ENCODE measurements at regions not wholly inside any gene's neighbourhood (a gene's known extent, or its start where the extent isn't known, plus 50 kb on each side); places are given as distances from the start of the nearest gene placed in this dataset.

- whole genome bisulfite sequencing, 3 donors: 44 to 60% (median 47%) methylated on average over 10 to 18 of the region's 18 CpGs
- no peaks in the 10 kb centered on the region for H3K4me1 ChIP-seq (ENCODE audit: insufficient read depth)
- H3K36me3 ChIP-seq: no peaks in the 10 kb centered on the region
- H3K9me3 ChIP-seq: no peaks in the 10 kb centered on the region
- H3K4me3 ChIP-seq: no peak overlapping the region
- H3K27me3 ChIP-seq: no peaks in the 10 kb centered on the region
- intact Hi-C loops (cut with DNase I): no loop called here
- no peak for DNase-seq
- no peak overlapping the region for H3K27ac ChIP-seq
- TF ChIP-seq CTCF (IDR thresholded peaks at IDR 0.05) (no peak), POLR2A (IDR thresholded peaks at IDR 0.05) (no peak), EP300 (IDR thresholded peaks at IDR 0.05) (no peak)
Observed at GRCh38 chr22:49677495-49677889, 150.2 kb downstream of the BRD1 start.

GRCh38 chr22:49676783-49677494, 150.7 kb downstream of the BRD1 start:
- no peak overlapping the region for H3K4me3 ChIP-seq
- WGBS, 3 donors: 68 to 82% (median 74%) methylated on average over 9 of the region's 9 CpGs
- TF ChIP-seq POLR2A (IDR thresholded peaks at IDR 0.05) (no peak), EP300 (IDR thresholded peaks at IDR 0.05) (no peak), CTCF (IDR thresholded peaks at IDR 0.05) (no peak)
- no peaks in the 10 kb centered on the region for H3K36me3 ChIP-seq
- no peak overlapping the region for H3K27ac ChIP-seq
- no peaks in the 10 kb centered on the region for H3K9me3 ChIP-seq
- H3K4me1 ChIP-seq (ENCODE audit: insufficient read depth): no peaks in the 10 kb centered on the region
- H3K27me3 ChIP-seq: no peaks in the 10 kb centered on the region
- DNase-seq: no peak
- intact Hi-C loops (cut with DNase I): no loop called here

GRCh38 chr22:49676230-49676629, 151.4 kb downstream of the BRD1 start:
- H3K4me1 ChIP-seq (ENCODE audit: insufficient read depth): no peaks in the 10 kb centered on the region
- no peaks in the 10 kb centered on the region for H3K36me3 ChIP-seq
- WGBS, 3 donors: 59 to 69% (median 67%) methylated on average over 5 of the region's 5 CpGs
- intact Hi-C loops (cut with DNase I): no loop called here
- no peaks in the 10 kb centered on the region for H3K9me3 ChIP-seq
- no peak overlapping the region for H3K4me3 ChIP-seq
- no peak overlapping the region for H3K27ac ChIP-seq
- H3K27me3 ChIP-seq: no peaks in the 10 kb centered on the region
- no peak for DNase-seq
- no peak for TF ChIP-seq CTCF (IDR thresholded peaks at IDR 0.05)
- no peak for TF ChIP-seq EP300 (IDR thresholded peaks at IDR 0.05)
- no peak for TF ChIP-seq POLR2A (IDR thresholded peaks at IDR 0.05)

GRCh38 chr22:49674479-49675050, 153.1 kb downstream of the BRD1 start:
- Histone ChIP-seq H3K4me1 (ENCODE audit: insufficient read depth) (no peaks in the 10 kb centered on the region), H3K36me3 (no peaks in the 10 kb centered on the region), H3K27ac (no peak overlapping the region), H3K27me3 (no peaks in the 10 kb centered on the region), H3K9me3 (no peaks in the 10 kb centered on the region), H3K4me3 (no peak overlapping the region)
- WGBS, 3 donors: 84 to 88% (median 86%) methylated on average over 12 of the region's 12 CpGs
- TF ChIP-seq EP300 (IDR thresholded peaks at IDR 0.05) (no peak), CTCF (IDR thresholded peaks at IDR 0.05) (no peak), POLR2A (IDR thresholded peaks at IDR 0.05) (no peak)
- intact Hi-C loops (cut with DNase I): no loop called here
- no peak for DNase-seq
